HG03135 (cell line): ENCODE measurements at regions not wholly inside any gene's neighbourhood (a gene's known extent, or its start where the extent isn't known, plus 50 kb on each side); places are given as distances from the start of the nearest gene placed in this dataset.

Experiments used
- ATAC-seq: cut with Tn5 transposase; IDR thresholded peaks from one replicate; pipeline ENCODE4 v1.9.1; 2021; ENCODE audit warnings: mild to moderate bottlenecking, moderate library complexity; ENCODE audit not compliant: unreplicated experiment

DNA sequence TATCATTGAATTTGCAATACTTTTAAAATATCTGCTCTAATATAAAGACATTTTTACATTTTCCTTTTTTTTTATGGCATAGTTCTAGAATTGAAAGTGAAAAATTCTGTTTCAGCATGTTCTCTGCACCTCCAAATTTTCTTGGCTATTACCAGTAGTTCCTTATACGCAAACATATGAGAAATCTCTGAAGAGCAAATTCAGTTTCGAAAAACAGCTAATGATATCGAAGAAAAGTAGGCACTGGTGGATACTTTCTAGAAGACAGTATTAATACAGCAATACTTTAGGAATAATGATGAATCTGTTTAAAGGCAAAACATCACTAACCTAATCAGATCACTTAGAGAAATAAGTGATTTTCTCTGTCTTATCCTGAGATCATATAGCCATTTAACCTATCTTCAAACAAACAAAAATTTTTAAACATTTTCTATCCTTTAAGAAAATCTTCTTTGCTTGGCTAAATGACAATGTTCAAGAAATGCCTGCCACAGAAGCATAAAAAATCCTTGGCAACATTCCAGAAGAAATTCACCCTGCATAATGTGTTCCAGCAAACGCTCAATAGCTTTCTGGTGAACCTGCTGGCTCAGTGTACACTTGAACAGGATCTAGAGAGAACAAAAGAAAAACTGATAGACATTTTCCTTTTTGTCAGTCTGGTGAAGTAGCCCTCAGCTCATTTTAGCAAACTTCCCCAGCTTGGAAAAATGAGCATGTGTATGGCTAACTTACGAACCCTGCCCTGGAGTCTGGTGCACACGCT, 51.2 kb upstream of the KLF3 start:
- ATAC-seq, result no peak
